ENCODE measurements at regions not wholly inside any gene's neighbourhood (a gene's known extent, or its start where the extent isn't known, plus 50 kb on each side); places are given as distances from the start of the nearest gene placed in this dataset.
"Not testable (repeated sequence)": the region's sequence is repeated elsewhere in the genome, so short reads cannot be mapped to it uniquely, and the experiment has no call there.

GRCh38 chrX:40530509-40530908 lies 50.3 kb upstream of the ATP6AP2 start:
- Histone ChIP-seq H3K27me3 (ENCODE audit: control insufficient read depth, insufficient read depth, low read length, poor library complexity, severe bottlenecking) (no peaks in the 10 kb centered on the region), H3K36me3 (ENCODE audit: control insufficient read depth, insufficient read depth, low read length) (no peaks in the 10 kb centered on the region), H3K9me3 (ENCODE audit: control insufficient read depth, low read length) (no peaks in the 10 kb centered on the region), H3K4me3 (ENCODE audit: insufficient read depth, low read depth, low read length) (no peak overlapping the region), H3K4me1 (ENCODE audit: control insufficient read depth, insufficient read depth, low read length) (peaks cover 9% of the 10 kb centered on the region), H3K27ac (ENCODE audit: insufficient read depth, low read depth, low read length, poor library complexity, severe bottlenecking) (no peak overlapping the region)
- 86 to 87% methylated on average over 2 of the region's 2 CpGs for WGBS, 2 experiments

GRCh38 chrX:40527543-40527942 lies 53.2 kb upstream of the ATP6AP2 start:
- WGBS, 2 experiments: 100% methylated on average over 3 of the region's 3 CpGs
- Histone ChIP-seq H3K27ac (ENCODE audit: insufficient read depth, low read depth, low read length, poor library complexity, severe bottlenecking) (no peak overlapping the region), H3K27me3 (ENCODE audit: control insufficient read depth, insufficient read depth, low read length, poor library complexity, severe bottlenecking) (no peaks in the 10 kb centered on the region), H3K4me1 (ENCODE audit: control insufficient read depth, insufficient read depth, low read length) (peaks cover 9% of the 10 kb centered on the region), H3K4me3 (ENCODE audit: insufficient read depth, low read depth, low read length) (no peak overlapping the region), H3K36me3 (ENCODE audit: control insufficient read depth, insufficient read depth, low read length) (no peaks in the 10 kb centered on the region), H3K9me3 (ENCODE audit: control insufficient read depth, low read length) (no peaks in the 10 kb centered on the region)

GRCh38 chrX:40526412-40526811 lies 54.4 kb upstream of the ATP6AP2 start:
- Histone ChIP-seq H3K27me3 (ENCODE audit: control insufficient read depth, insufficient read depth, low read length, poor library complexity, severe bottlenecking) (no peaks in the 10 kb centered on the region), H3K4me3 (ENCODE audit: insufficient read depth, low read depth, low read length) (no peak overlapping the region), H3K36me3 (ENCODE audit: control insufficient read depth, insufficient read depth, low read length) (no peaks in the 10 kb centered on the region), H3K27ac (ENCODE audit: insufficient read depth, low read depth, low read length, poor library complexity, severe bottlenecking) (no peak overlapping the region), H3K9me3 (ENCODE audit: control insufficient read depth, low read length) (no peaks in the 10 kb centered on the region), H3K4me1 (ENCODE audit: control insufficient read depth, insufficient read depth, low read length) (peaks cover 4% of the 10 kb centered on the region)
- 90 to 97% methylated on average over 2 of the region's 2 CpGs for WGBS, 2 experiments

- not testable (repeated sequence) for H3K9me3 ChIP-seq (ENCODE audit: control insufficient read depth, low read length); H3K27me3 ChIP-seq (ENCODE audit: control insufficient read depth, insufficient read depth, low read length, poor library complexity, severe bottlenecking); H3K36me3 ChIP-seq (ENCODE audit: control insufficient read depth, insufficient read depth, low read length); H3K27ac ChIP-seq (ENCODE audit: insufficient read depth, low read depth, low read length, poor library complexity, severe bottlenecking); H3K4me3 ChIP-seq (ENCODE audit: insufficient read depth, low read depth, low read length); H3K4me1 ChIP-seq (ENCODE audit: control insufficient read depth, insufficient read depth, low read length)
- WGBS, 2 experiments: 96% methylated on average over 1 of the region's 1 CpG; no CpG with 5 or more reads in 1 of the 2 experiments
Measured at GRCh38 chrX:40525901-40526300, 54.9 kb upstream of the ATP6AP2 start.

- WGBS, 2 experiments: 96 to 100% methylated on average over 1 of the region's 1 CpG
Measured at GRCh38 chrX:40524423-40524822, 56.3 kb upstream of the ATP6AP2 start.

GRCh38 chrX:40523852-40524251 lies 56.9 kb upstream of the ATP6AP2 start:
- Histone ChIP-seq H3K4me3 (ENCODE audit: insufficient read depth, low read depth, low read length) (no peak overlapping the region), H3K27ac (ENCODE audit: insufficient read depth, low read depth, low read length, poor library complexity, severe bottlenecking) (no peak overlapping the region), H3K36me3 (ENCODE audit: control insufficient read depth, insufficient read depth, low read length) (no peaks in the 10 kb centered on the region), H3K9me3 (ENCODE audit: control insufficient read depth, low read length) (no peaks in the 10 kb centered on the region), H3K4me1 (ENCODE audit: control insufficient read depth, insufficient read depth, low read length) (no peaks in the 10 kb centered on the region), H3K27me3 (ENCODE audit: control insufficient read depth, insufficient read depth, low read length, poor library complexity, severe bottlenecking) (no peaks in the 10 kb centered on the region)
- 95 to 96% methylated on average over 3 of the region's 3 CpGs for WGBS, 2 experiments

More at GRCh38 chrX:40524423-40524822, 56.3 kb upstream of the ATP6AP2 start:
- H3K4me1 ChIP-seq (ENCODE audit: control insufficient read depth, insufficient read depth, low read length): no peaks in the 10 kb centered on the region
- no peak overlapping the region for H3K4me3 ChIP-seq (ENCODE audit: insufficient read depth, low read depth, low read length)
- H3K36me3 ChIP-seq (ENCODE audit: control insufficient read depth, insufficient read depth, low read length): no peaks in the 10 kb centered on the region
- no peaks in the 10 kb centered on the region for H3K9me3 ChIP-seq (ENCODE audit: control insufficient read depth, low read length)
- H3K27me3 ChIP-seq (ENCODE audit: control insufficient read depth, insufficient read depth, low read length, poor library complexity, severe bottlenecking): no peaks in the 10 kb centered on the region
- H3K27ac ChIP-seq (ENCODE audit: insufficient read depth, low read depth, low read length, poor library complexity, severe bottlenecking): no peak overlapping the region

- H3K4me3 ChIP-seq (ENCODE audit: insufficient read depth, low read depth, low read length): no peak overlapping the region
- H3K36me3 ChIP-seq (ENCODE audit: control insufficient read depth, insufficient read depth, low read length): no peaks in the 10 kb centered on the region
- no peaks in the 10 kb centered on the region for H3K4me1 ChIP-seq (ENCODE audit: control insufficient read depth, insufficient read depth, low read length)
- no peak overlapping the region for H3K27ac ChIP-seq (ENCODE audit: insufficient read depth, low read depth, low read length, poor library complexity, severe bottlenecking)
- H3K27me3 ChIP-seq (ENCODE audit: control insufficient read depth, insufficient read depth, low read length, poor library complexity, severe bottlenecking): no peaks in the 10 kb centered on the region
- no peaks in the 10 kb centered on the region for H3K9me3 ChIP-seq (ENCODE audit: control insufficient read depth, low read length)
- WGBS, 2 experiments: 89 to 92% methylated on average over 11 of the region's 11 CpGs
Measured at GRCh38 chrX:40521868-40522450, 58.8 kb upstream of the ATP6AP2 start.

- no peaks in the 10 kb centered on the region for H3K4me1 ChIP-seq (ENCODE audit: control insufficient read depth, insufficient read depth, low read length)
- no peaks in the 10 kb centered on the region for H3K9me3 ChIP-seq (ENCODE audit: control insufficient read depth, low read length)
- H3K36me3 ChIP-seq (ENCODE audit: control insufficient read depth, insufficient read depth, low read length): no peaks in the 10 kb centered on the region
- no peak overlapping the region for H3K4me3 ChIP-seq (ENCODE audit: insufficient read depth, low read depth, low read length)
- H3K27ac ChIP-seq (ENCODE audit: insufficient read depth, low read depth, low read length, poor library complexity, severe bottlenecking): no peak overlapping the region
- H3K27me3 ChIP-seq (ENCODE audit: control insufficient read depth, insufficient read depth, low read length, poor library complexity, severe bottlenecking): no peaks in the 10 kb centered on the region
- 89 to 93% methylated on average over 8 of the region's 8 CpGs for WGBS, 2 experiments
Measured at GRCh38 chrX:40514376-40514775, 66.4 kb upstream of the ATP6AP2 start.

- H3K4me3 ChIP-seq (ENCODE audit: insufficient read depth, low read depth, low read length): no peak overlapping the region
- no peaks in the 10 kb centered on the region for H3K4me1 ChIP-seq (ENCODE audit: control insufficient read depth, insufficient read depth, low read length)
- WGBS, 2 experiments: 91 to 92% methylated on average over 7 of the region's 7 CpGs
- no peaks in the 10 kb centered on the region for H3K9me3 ChIP-seq (ENCODE audit: control insufficient read depth, low read length)
- H3K27me3 ChIP-seq (ENCODE audit: control insufficient read depth, insufficient read depth, low read length, poor library complexity, severe bottlenecking): no peaks in the 10 kb centered on the region
- no peaks in the 10 kb centered on the region for H3K36me3 ChIP-seq (ENCODE audit: control insufficient read depth, insufficient read depth, low read length)
- H3K27ac ChIP-seq (ENCODE audit: insufficient read depth, low read depth, low read length, poor library complexity, severe bottlenecking): no peak overlapping the region
Measured at GRCh38 chrX:40513835-40514234, 66.9 kb upstream of the ATP6AP2 start.

GRCh38 chrX:40513012-40513411 lies 67.8 kb upstream of the ATP6AP2 start:
- Histone ChIP-seq H3K27ac (ENCODE audit: insufficient read depth, low read depth, low read length, poor library complexity, severe bottlenecking) (no peak overlapping the region), H3K27me3 (ENCODE audit: control insufficient read depth, insufficient read depth, low read length, poor library complexity, severe bottlenecking) (no peaks in the 10 kb centered on the region), H3K4me3 (ENCODE audit: insufficient read depth, low read depth, low read length) (no peak overlapping the region), H3K36me3 (ENCODE audit: control insufficient read depth, insufficient read depth, low read length) (no peaks in the 10 kb centered on the region), H3K9me3 (ENCODE audit: control insufficient read depth, low read length) (no peaks in the 10 kb centered on the region), H3K4me1 (ENCODE audit: control insufficient read depth, insufficient read depth, low read length) (no peaks in the 10 kb centered on the region)
- 94 to 97% methylated on average over 5 of the region's 5 CpGs for WGBS, 2 experiments

- Histone ChIP-seq H3K27ac (ENCODE audit: insufficient read depth, low read depth, low read length, poor library complexity, severe bottlenecking) (no peak overlapping the region), H3K27me3 (ENCODE audit: control insufficient read depth, insufficient read depth, low read length, poor library complexity, severe bottlenecking) (no peaks in the 10 kb centered on the region), H3K4me3 (ENCODE audit: insufficient read depth, low read depth, low read length) (no peak overlapping the region), H3K9me3 (ENCODE audit: control insufficient read depth, low read length) (no peaks in the 10 kb centered on the region), H3K4me1 (ENCODE audit: control insufficient read depth, insufficient read depth, low read length) (no peaks in the 10 kb centered on the region), H3K36me3 (ENCODE audit: control insufficient read depth, insufficient read depth, low read length) (no peaks in the 10 kb centered on the region)
- 94 to 96% methylated on average over 7 of the region's 7 CpGs for WGBS, 2 experiments
Measured at GRCh38 chrX:40511258-40511657, 69.5 kb upstream of the ATP6AP2 start.
